ENCODE measurements at regions not wholly inside any gene's neighbourhood (a gene's known extent, or its start where the extent isn't known, plus 50 kb on each side); places are given as distances from the start of the nearest gene placed in this dataset.
"Not testable (repeated sequence)": the region's sequence is repeated elsewhere in the genome, so short reads cannot be mapped to it uniquely, and the experiment has no call there.

DNA sequence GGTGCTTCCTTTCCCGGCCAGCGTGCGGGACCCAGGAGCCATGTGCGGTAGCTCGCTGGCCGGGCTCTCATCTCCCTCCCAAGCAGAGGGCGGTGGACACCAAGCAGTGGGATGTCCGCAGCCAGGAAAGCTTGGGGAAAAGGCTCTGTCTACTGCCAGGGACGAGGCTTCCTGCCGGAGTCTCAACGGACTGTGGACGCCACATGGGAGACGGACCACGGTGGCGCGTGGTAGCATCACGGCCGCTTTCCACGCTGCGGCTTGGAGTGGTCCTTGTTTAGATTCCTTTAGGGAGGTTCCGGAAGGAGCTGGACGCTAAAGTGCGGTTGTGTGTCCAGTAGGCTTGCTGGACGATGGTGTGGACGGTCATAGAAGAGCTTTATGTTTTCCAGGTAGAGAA is 89.5 kb upstream of the MXRA5 start:
- DNase-seq (ENCODE audit: low spot score): not testable (repeated sequence)

GRCh38 chrX:3435057-3435456 is 88.6 kb upstream of the MXRA5 start:
- DNase-seq (ENCODE audit: low spot score): no peak

DNA sequence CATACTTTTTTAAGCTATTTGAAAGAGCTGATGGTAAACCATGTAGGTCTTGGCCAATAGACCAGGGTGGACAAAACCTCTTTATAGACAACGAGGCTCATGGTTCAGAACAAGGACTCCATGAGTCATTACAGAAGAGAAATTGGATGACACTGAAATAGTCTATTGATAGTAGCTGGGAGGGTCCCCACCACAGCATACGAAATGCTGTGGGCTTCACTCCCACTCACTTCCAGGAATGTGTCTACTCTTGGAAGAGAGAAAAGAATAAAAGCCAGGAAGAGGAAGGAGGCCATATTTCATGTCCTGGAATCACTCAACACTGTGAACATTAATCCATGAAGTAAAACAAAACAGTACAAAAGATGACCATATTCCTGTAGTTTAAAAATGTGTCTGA is 82.3 kb upstream of the MXRA5 start:
- DNase-seq (ENCODE audit: low spot score): no peak

DNA sequence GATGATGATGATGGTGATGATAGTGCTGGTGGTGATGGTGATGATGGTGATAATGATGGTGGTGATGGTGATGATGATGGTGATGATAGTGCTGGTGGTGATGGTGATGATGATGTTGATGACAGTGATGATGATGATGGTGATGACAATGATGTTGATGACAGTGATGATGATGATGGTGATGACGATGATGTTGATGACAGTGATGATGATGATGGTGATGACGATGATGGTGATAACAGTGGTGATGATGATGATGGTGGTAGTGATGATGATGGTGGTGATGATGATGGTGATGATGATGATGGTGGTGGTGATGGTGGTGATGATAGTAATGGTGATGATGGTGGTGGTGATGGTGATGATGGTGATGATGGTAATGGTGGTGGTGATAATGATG is 80.1 kb upstream of the MXRA5 start:
- no peak for DNase-seq (ENCODE audit: low spot score)

DNA sequence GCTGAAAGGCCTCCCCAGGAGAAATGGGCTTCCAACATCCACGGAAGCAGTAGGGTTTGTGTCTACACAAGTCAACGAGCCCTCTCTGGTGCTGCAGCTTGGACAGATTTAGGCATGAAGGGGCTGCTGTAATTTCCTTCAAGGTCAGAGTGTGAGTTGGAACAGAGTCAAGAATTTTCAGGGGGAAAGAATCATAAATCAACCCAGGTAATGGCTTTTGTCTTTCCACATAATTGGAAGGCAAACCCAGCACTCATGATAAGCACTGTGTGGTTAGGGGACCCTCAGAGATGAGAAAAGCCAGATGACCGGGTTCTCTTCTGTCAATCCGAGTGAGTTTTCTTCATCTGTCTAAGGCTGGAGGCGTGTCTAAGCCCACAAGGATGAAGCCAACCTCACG is 78.6 kb upstream of the MXRA5 start:
- DNase-seq (ENCODE audit: low spot score): no peak

DNA sequence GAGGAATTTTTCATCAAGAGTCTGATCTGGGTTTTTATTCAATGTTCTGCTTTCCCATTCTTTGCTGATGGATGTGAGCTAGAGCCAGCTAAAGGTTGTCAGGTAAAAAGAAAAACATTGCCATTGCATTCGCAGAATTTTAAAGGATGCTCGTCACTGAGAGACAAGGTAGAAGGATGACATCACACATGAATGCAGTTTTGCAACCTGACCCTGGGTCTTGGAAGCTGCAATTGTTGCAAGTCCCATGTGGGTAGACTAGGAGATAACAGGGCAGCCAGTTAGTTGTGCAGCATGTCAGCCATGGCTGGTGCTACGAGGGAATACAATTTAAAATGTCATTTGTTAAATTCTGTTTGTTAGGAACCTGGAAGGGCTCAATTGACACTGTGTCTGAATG is 73.9 kb upstream of the MXRA5 start:
- no peak for DNase-seq (ENCODE audit: low spot score)

DNA sequence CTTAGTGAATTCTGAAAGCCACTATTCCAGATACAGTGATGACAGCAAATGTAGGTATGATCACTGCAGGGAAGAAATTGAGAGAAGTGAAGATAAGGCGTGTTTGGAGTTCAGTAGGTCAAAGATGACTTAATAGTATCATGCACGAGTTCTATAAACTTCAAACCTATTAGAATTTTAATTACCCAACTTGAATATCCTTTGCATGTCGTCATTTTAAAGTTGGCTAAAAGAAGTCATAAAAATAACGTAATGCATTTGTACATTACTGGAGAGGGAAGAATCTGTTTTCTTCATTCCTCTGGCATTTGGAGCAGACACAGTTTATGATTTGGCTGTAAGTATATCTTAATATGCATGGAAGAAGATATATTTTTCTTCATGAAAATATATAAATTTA is 68.6 kb upstream of the MXRA5 start:
- no peak for DNase-seq (ENCODE audit: low spot score)

DNA sequence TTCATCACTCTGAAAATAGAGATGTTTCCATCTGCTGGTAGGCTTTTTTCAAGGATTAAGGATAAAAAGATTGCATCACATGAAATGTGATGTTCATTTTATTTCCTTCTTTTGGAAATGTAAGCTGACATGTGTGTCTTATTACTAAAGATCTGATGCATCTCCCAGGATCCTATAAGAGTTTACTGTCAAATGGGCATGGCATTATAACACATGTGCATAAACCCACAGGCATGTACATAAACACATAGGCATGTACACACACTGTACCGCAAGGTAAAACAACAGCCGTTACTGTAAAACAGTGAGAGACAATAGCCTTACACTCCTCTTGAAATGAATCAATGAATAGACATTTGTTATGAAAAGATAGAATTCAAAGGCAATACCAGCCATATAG is 65.2 kb upstream of the MXRA5 start:
- DNase-seq (ENCODE audit: low spot score): not testable (repeated sequence)

DNA sequence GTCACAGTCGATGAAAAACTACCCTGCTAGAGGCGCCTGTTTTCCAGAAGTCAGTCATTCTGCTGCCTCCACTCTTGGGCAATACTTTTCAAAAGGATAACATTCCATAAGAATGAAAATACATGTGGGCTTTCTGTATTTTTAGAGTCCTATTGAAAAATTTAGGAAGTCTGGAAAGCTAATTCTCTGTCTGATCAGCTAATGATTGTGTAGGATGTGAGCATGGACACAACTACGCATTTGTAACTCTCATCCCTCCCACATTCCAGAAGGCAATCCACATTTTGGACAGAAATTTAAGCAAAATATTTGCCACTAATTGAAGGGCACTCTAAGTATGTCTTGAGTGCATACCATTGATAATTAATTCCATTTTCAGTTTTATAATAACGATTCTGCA is 63.5 kb upstream of the MXRA5 start:
- not testable (repeated sequence) for DNase-seq (ENCODE audit: low spot score)

GRCh38 chrX:3407781-3408180 is 61.3 kb upstream of the MXRA5 start:
- DNase-seq (ENCODE audit: low spot score): no peak

GRCh38 chrX:3407121-3407520 is 60.7 kb upstream of the MXRA5 start:
- DNase-seq (ENCODE audit: low spot score): no peak

- DNase-seq (ENCODE audit: low spot score): no peak
These were observed 57.3 kb upstream of the MXRA5 start for GRCh38 chrX:3403748-3404147.

All from D341Med (cell line).